NCI-H82 (cell line): ENCODE measurements at regions not wholly inside any gene's neighbourhood (a gene's known extent, or its start where the extent isn't known, plus 50 kb on each side); places are given as distances from the start of the nearest gene placed in this dataset.
"Not testable (repeated sequence)": the region's sequence is repeated elsewhere in the genome, so short reads cannot be mapped to it uniquely, and the experiment has no call there.

Experiments used
- DNase-seq: peaks from one replicate; lab custom pipeline; 2025; lab: John Stamatoyannopoulos, UW

GRCh38 chrX:10676235-10676957 is 56.0 kb upstream of the MID1 start:
- peak; percentile 4 for DNase-seq

GRCh38 chrX:10677490-10677889 is 57.1 kb upstream of the MID1 start:
- DNase-seq, result peak; percentile 2

GRCh38 chrX:10679387-10679786 is 59.0 kb upstream of the MID1 start:
- no peak for DNase-seq

GRCh38 chrX:10681167-10681566 is 60.8 kb upstream of the MID1 start:
- no peak for DNase-seq

- DNase-seq, result not testable (repeated sequence)
These were observed 63.2 kb upstream of the MID1 start for GRCh38 chrX:10683631-10684030.

- DNase-seq, result no peak
These were observed 65.7 kb upstream of the MID1 start for GRCh38 chrX:10685923-10686595.

GRCh38 chrX:10691751-10692150 is 71.4 kb upstream of the MID1 start:
- peak; percentile 21 for DNase-seq

- DNase-seq, result no peak
These were observed 77.4 kb upstream of the MID1 start for GRCh38 chrX:10697616-10698317.

- no peak for DNase-seq
These were observed 77.9 kb upstream of the MID1 start for GRCh38 chrX:10698318-10698640.

GRCh38 chrX:10702031-10702430 is 81.6 kb upstream of the MID1 start:
- no peak for DNase-seq

- not testable (repeated sequence) for DNase-seq
These were observed 86.0 kb upstream of the MID1 start for GRCh38 chrX:10706342-10706741.

- DNase-seq, result no peak
These were observed 87.4 kb upstream of the MID1 start for GRCh38 chrX:10707773-10708172.

- no peak for DNase-seq
These were observed 88.9 kb upstream of the MID1 start for GRCh38 chrX:10709276-10709675.

GRCh38 chrX:10714531-10714930 is 94.1 kb upstream of the MID1 start:
- DNase-seq, result no peak

GRCh38 chrX:10722851-10723250 is 102.5 kb upstream of the MID1 start:
- DNase-seq, result peak; percentile 63

- DNase-seq, result no peak
These were observed 104.7 kb upstream of the MID1 start for GRCh38 chrX:10725071-10725470.

- DNase-seq, result no peak
These were observed 106.3 kb upstream of the MID1 start for GRCh38 chrX:10726647-10727046.

- no peak for DNase-seq
These were observed 108.5 kb upstream of the MID1 start for GRCh38 chrX:10728806-10729389.

- no peak for DNase-seq
These were observed 119.0 kb upstream of the MID1 start for GRCh38 chrX:10739426-10739825.

GRCh38 chrX:10741003-10741402 is 120.6 kb upstream of the MID1 start:
- DNase-seq, result no peak

- DNase-seq, result no peak
These were observed 121.2 kb upstream of the MID1 start for GRCh38 chrX:10741550-10741949.

GRCh38 chrX:10743476-10743875 is 123.1 kb upstream of the MID1 start:
- DNase-seq, result no peak

- DNase-seq, result no peak
These were observed 123.6 kb upstream of the MID1 start for GRCh38 chrX:10744007-10744406.
